ENCODE measurements at regions not wholly inside any gene's neighbourhood (a gene's known extent, or its start where the extent isn't known, plus 50 kb on each side); places are given as distances from the start of the nearest gene placed in this dataset.
"Not testable (repeated sequence)": the region's sequence is repeated elsewhere in the genome, so short reads cannot be mapped to it uniquely, and the experiment has no call there.

DNA sequence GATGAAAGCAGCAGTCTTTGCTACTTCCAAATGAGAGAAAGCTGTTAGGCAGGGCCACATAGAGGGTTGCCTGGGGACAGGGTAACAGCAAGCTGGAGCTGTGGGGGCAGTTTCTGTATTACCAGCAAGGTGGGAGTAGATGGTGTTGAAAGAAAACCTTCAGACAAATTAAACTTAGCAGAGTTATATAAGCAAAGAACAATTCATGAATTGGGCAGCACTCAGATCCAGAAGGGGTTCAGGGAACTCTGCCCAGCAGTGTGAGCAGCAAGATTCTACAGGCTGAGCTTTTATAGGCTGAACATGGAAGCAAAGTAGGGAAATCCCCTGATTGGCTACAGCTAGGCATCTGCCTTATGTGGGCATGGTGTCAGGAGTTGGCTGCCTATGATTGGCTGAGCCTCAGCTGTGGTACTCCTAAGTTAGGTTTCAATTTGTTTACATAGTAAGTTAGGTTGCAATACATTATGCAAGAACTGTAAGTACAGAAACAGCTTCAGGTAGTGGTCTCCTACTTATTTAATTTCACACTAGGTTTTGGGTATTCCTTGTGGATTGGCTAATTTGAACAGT, 64.1 kb upstream of the TMPRSS2 start:
- no peak for FAIRE-seq
- no peak for DNase-seq (ENCODE audit: insufficient read length, low spot score)

DNA sequence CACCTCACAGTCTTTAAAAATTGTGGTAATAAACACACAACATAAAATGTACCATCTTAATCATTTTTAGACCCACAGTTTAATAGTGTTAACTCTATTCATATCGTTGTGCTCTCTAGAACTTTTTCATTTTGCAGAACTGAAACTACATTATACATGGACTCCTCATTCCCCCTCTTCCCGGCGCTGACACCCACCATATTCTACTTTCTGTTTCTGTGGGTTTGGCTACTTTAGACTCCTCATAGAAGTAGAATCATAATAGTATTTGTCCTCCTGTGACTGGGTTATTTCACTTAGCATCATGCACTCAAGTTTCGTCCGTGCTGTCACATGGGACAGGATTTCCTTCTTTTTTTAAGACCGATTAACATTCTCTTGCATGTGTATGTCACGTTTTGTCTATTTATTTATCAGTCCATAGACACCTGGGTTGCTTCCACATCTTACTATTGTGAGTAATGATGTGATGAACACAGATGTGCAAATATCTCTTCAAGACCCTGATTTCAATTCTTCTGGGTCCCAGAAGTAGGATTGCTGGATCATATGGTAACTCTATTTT, 62.9 kb upstream of the TMPRSS2 start:
- DNase-seq (ENCODE audit: insufficient read length, low spot score) = no peak
- FAIRE-seq = peak; percentile 88

DNA sequence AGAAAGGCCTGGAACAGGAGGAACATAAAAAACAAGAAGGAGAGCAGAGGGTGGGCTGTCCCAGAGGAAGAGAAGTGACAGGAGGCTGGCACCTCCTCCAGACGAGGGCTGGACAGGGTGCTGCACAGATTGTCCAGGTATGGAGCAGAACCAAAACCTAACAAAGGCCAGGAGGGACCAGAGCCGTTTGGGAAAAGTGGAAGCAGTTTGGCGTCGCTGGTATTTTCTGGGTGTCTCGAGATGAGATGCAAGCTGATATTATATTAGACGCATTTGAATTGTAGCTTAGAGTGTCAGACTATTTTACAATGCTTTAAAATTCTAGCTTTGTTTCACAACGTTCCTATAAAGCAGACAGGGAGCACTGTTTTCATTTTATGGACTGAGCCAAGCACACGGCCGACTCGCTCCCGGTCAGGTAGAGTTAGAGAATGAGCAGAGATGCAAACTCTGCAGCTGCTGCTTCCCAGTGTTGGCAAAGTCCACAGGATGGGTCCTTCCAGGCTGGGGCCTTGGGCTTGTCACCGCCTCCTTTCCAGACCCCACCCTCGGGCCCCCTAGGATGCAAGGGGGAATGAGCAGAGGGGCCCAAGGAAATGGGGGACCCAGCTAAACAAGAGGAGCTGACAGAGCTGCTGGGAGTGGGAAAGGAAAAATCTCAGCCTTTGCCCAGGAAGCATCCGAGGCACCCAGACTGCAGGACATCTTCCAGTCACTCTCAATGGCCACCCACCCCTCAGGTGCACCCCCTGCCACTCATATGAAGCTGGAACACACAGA, 60.8 kb upstream of the TMPRSS2 start:
- FAIRE-seq (no peak), DNase-seq (ENCODE audit: insufficient read length, low spot score) (no peak)

DNA sequence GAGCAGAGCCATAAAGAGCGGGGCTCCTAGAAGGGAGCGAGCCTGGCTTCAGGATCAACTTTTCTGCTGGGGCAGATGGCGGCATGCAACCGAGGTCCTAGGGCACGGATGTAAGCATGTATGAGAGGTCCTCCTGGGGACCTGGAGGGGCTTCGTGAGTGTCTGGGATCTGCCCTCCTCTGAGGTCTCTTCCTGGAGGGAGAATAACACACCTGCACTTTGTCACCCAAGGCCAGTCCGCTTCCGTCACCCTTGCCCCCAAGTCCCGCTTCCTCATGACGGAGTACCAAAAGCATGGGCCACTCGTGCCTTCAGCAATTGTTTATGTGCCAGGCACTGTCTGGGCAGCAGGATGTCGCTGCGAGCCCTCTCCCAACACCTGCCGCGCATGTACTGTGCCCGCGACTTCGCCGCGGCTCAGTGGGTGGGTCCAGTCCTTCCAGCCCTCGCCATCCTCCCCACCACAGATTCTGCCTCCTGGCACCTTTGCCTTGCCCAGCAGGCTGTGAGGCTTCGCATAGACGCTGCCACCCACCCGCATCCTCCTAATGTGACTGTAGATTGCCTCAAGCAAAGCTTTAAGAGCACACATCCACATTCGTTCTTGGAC, 60.0 kb upstream of the TMPRSS2 start:
- DNase-seq (ENCODE audit: insufficient read length, low spot score) = no peak

DNA sequence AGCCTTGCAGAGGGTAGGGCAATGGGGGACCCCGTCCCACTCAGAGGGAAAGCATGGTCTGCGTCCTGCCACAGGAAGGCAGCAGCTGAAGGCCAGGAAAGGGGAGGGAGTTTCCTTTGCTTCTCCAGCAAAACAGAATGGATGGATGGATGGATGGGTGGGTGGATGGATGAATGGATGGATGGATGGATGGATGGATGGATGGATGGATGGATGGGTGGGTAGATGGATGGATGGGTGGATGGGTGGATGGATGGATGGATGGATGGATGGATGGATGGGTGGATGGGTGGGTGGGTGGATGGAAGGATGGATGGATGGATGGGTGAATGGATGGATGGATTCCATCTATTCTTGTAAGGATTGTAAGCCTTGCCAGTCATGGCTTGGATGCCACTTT, 59.3 kb upstream of the TMPRSS2 start:
- not testable (repeated sequence) for FAIRE-seq; DNase-seq (ENCODE audit: insufficient read length, low spot score)

More for the DNA sequence above, 60.0 kb upstream of the TMPRSS2 start:
- FAIRE-seq = no peak

DNA sequence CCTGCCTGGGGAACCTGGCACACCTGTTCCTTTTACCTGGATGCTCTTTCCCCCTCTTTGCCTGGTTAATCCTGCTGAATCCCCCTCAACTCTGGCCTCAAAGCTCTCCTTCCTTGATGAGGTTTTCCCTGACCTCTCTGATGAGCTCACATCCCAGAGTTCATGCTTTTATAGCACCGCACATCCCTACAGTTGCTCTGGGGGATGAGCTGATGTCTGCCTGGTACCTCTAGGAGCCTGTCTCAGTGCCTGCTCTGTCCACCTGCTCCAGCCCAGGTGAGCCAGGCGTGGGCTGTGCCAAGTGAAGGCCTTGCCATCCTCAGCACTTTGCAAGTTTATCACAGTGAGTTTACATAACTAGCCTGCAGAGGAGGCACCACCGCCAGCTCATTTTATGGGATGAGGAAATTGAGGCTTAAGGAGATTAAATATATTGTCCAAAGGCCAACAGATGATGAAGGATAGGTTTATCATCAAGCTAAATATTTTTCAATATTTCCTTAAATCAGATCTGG, 58.6 kb upstream of the TMPRSS2 start:
- FAIRE-seq (no peak), DNase-seq (ENCODE audit: insufficient read length, low spot score) (no peak)

DNA sequence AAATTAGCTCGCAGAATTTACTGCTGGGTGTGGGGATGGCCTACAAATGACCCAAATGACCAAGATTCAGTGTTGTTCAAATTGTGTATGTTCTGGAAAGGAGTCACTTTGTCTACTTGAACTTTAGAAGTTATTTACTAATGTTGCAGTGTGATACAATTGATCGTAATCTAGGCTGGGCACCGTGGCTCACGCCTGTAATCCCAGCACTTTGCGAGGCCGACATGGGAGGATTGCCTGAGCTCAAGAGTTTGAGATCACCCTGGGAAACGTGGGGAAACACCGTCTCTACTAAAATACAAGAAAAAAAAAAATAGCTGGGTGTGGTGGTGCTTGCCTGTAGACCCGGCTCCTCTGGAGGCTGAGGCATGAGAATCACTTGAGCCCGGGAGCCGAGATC, 57.6 kb upstream of the TMPRSS2 start:
- no peak for DNase-seq (ENCODE audit: insufficient read length, low spot score)
- no peak for FAIRE-seq

DNA sequence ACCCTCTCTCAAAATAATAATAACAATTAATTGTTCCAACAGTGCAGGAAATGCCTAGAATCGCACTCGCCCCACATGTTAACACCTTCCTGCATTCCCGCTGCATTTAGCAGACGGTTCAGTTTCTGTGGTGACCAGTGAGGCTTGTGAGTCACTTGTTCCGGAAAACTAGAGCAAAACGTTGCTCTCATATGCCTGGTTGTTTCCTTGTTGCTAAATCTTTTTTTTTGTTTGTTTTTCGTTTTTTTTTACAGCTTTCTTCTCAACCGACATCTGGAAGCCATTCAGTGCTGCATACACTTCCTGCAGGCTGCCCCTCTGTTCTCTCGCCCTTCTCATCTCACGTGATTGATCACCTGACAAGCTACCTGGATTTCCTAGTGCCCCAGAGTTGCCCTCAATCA, 56.9 kb upstream of the TMPRSS2 start:
- FAIRE-seq (no peak), DNase-seq (ENCODE audit: insufficient read length, low spot score) (no peak)

DNA sequence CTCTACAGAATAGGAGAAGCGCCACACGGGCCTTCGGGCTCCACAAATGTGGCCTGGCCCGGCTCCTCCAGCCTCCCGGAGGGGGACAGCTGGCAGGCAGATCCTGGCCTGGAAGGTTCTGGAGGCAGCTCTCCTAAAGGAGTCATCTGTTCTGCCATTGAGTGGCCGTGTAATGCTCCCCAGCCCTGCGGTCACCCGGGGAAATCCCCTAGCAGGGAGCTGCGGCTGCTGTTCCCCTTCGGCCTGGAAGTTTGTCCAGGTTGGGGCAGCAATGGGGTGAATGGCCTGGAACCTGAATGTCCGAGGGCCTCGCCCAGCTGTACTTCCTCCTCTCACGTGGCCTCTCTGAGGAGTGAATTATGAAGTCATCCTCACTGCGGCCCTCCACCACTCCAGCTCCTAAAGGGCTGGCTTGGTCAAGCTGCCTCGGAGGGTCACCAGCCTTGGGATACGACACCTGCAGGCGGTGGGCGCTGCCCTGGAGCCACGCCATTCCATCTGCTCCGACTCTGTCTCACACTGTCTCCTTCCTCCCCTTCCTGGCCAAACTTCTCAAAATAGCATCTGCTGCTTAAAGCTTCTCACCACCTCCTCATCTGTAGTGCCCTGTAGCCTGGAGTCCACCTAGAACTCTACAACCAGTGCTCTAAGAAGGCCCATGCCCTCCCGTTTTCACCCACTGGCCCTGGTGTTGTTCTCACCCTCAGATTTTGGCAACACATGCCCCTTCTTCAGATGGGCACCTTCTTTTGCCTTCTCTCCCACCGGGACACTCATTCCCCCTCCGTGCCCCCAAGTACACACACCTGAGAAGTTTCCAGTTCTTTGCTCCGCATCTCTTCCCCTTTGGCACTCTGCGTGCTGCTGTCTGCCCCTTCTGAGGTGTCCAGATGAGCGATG, 54.4 kb upstream of the TMPRSS2 start:
- no peak for DNase-seq (ENCODE audit: insufficient read length, low spot score)
- FAIRE-seq = no peak

DNA sequence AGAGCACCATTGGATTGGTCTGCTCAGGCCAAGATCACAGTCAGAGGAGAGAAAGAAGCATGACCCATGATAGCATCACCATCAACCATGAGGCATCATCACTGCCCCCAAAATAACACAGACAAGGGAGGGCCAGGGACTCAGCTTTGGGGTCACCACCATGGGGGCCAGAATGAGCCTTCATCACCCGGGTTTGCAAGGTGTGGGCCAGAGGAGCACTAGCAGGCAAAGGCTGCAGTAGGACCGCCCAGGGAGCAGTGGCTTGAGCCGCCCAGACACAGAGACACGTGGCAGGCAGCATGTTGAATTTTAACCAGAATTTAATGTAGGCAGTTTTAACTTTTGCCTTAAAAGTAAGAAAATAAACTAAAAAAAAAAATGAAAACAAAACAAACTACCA, 53.7 kb upstream of the TMPRSS2 start:
- DNase-seq (ENCODE audit: insufficient read length, low spot score) (no peak), FAIRE-seq (no peak)

DNA sequence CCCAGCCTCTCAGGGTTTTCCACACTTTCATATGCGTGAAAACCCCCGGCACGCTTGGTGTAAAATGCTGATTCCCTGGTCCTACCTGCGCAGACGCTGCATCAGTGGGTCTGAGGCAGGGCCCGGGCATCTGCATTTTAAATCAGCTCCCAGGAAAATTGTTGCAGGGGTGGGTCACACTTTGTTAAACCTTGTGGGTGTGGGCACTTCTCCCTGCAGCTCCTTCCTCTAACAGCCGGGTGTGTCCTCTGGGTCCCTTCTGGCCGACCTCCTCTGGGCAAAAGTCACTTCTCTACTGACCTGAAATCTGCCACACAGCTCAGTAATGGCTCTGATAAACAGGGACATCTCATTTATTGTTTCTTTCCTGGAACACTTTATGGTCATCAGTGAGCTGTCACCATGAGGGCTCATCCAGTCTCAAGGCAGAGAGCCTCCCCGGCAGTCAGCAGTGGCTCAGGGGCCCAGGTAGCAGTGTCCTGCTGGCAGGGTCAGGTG, 52.8 kb upstream of the TMPRSS2 start:
- DNase-seq (ENCODE audit: insufficient read length, low spot score) (no peak), FAIRE-seq (no peak)

DNA sequence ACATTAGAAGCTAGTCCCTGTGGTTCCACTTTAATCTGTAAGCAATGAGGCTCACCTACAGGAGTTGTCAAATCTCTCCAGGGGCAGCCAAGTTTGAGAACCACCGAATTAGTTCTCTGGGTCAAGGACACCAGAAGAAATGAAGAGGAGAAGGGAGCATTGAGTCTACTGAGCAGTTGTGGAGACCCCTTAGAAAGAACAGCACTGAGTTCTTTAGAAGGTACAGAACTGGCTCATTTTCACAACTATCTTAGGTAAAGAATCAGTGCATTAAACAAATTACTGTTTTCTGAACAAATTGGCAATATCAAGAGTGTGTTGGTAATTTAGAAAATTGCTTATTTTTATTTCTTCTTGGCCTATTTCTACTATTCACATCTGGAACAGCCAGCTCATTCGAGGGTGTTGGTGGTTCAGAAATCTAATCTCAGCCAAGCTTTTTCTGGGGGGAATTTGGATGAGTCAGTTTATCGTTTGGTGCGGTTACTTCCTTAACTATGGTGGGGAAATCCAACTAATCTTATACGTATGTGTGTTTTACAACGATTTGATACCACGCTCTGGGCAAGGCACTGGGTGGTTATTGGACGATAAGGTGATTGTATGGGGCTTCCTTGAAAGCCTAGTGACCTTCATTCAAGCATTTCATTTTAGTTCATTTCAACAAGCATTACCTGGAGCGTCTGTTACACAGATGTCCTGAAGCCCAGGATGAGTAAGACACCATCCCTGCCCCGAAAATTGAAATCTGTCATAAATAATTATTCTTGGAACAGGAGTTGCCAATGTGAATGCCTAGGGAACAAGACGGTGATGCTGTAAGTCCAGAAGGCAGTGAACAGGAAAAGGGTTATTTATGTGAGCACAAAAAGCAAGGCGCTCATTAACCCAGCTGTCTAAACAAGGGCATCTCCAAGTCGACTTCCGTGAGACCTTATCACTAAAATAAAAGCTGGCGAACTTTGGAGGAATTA, 52.0 kb upstream of the TMPRSS2 start:
- peak; percentile 74 for FAIRE-seq

DNA sequence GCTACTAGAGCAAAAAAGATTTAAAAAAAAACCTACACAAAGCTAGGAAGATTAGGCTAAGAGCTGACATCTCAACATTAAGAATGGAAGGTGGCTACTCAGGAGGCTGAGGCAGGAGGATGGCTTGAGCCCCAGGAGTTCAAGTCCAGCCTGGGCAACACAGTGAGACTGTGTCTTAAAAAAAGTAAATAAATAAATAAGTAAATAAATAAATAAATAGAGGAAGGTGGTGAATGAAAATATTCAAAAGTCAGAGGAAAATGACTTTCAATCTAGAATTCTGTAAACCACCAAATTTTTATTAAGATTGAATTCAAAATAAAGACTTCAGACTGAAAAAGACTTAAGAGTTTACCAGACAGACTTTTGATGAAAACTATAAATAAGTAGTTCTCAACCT, 50.9 kb upstream of the TMPRSS2 start:
- DNase-seq (ENCODE audit: insufficient read length, low spot score) (no peak), FAIRE-seq (no peak)

More for the DNA sequence above, 52.0 kb upstream of the TMPRSS2 start:
- no peak for DNase-seq (ENCODE audit: insufficient read length, low spot score)

DNA sequence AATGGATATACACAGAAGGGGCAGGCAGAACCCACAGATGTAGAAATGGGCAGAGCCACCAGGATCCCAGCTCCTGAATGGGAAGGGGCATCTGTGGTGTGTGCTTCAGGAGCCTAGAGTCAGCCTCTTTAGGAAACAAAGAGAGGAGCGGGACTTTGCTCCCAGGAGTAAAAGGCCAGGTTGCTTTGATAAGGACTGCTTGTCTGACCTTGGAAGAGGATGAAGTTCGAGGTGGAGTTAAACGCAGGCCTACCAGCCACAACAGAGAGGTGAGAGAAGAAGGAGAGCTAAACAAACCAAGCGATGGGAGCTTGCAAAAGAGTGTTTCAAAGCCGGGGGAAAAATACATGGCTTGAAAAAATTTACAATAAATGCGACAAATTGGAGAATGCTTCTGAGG, 49.9 kb upstream of the TMPRSS2 start:
- DNase-seq (ENCODE audit: insufficient read length, low spot score) (no peak), FAIRE-seq (no peak)
